Liver (tissue), 8 donors: ENCODE measurements at regions not wholly inside any gene's neighbourhood (a gene's known extent, or its start where the extent isn't known, plus 50 kb on each side); places are given as distances from the start of the nearest gene placed in this dataset.

Experiments
- DNase-seq: peaks from one replicate; pipeline ENCODE4 v3.0.0-alpha.2; 2017; ENCODE audit warnings: low spot score
- H3K27ac ChIP-seq, 2 donors: one replicate each; pipeline ENCODE4 v1.7.0; 2013; ENCODE audit warnings: inconsistent platforms in 2 of 2, low read length in 2 of 2, control low read depth in 1 of 2, low read depth in 1 of 2, mild to moderate bottlenecking in 1 of 2
- H3K27me3 ChIP-seq, 4 donors: one replicate each; pipeline versions ENCODE4 v1.6.1 to v1.7.0; 2013; ENCODE audit warnings: low read length in 3 of 4, inconsistent platforms in 1 of 4, mild to moderate bottlenecking in 1 of 4, moderate library complexity in 1 of 4; ENCODE audit not compliant: control insufficient read depth in 4 of 4, insufficient read depth in 4 of 4
- H3K36me3 ChIP-seq, 4 donors: one replicate each; pipeline versions ENCODE4 v1.6.1 to v1.7.0; 2013; ENCODE audit warnings: low read length in 3 of 4, mild to moderate bottlenecking in 3 of 4, low read depth in 1 of 4, moderate library complexity in 1 of 4; ENCODE audit not compliant: control insufficient read depth in 4 of 4, insufficient read depth in 3 of 4
- H3K4me1 ChIP-seq, 4 donors: one replicate each; pipeline versions ENCODE4 v1.6.1 to v1.7.0; 2013; ENCODE audit warnings: low read length in 3 of 4, mild to moderate bottlenecking in 3 of 4, moderate library complexity in 1 of 4; ENCODE audit not compliant: control insufficient read depth in 4 of 4, insufficient read depth in 4 of 4
- H3K4me3 ChIP-seq, 3 donors: one replicate each; pipeline versions ENCODE4 v1.6.1 to v1.7.0; 2013; ENCODE audit warnings: low read length in 3 of 3, control low read depth in 1 of 3, low read depth in 1 of 3, mild to moderate bottlenecking in 1 of 3
- H3K9ac ChIP-seq, 2 donors: one replicate each; pipeline ENCODE4 v1.7.0; 2013; ENCODE audit warnings: low read length in 2 of 2, mild to moderate bottlenecking in 2 of 2, moderate library complexity in 2 of 2, control low read depth in 1 of 2, low read depth in 1 of 2
- H3K9me3 ChIP-seq, 4 donors: one replicate each; pipeline versions ENCODE4 v1.6.1 to v1.7.0; 2013; ENCODE audit warnings: low read length in 3 of 4; ENCODE audit not compliant: control insufficient read depth in 4 of 4
- CTCF ChIP-seq: fragments of 150-350 bp; IDR thresholded peaks from 2 replicates; pipeline ENCODE4 v1.5.1; 2017; ENCODE audit warnings: improper control_type of control experiment, low read depth, low read length; ENCODE audit not compliant: missing input control
- EGR1 ChIP-seq, 2 donors: IDR thresholded peaks; 2 replicates each; pipeline ENCODE4 v1.6.1; 2016 to 2018; ENCODE audit warnings: antibody characterized with exemption in 2 of 2, low read depth in 2 of 2
- FOXA1 ChIP-seq: IDR thresholded peaks from 2 replicates; pipeline ENCODE4 v1.6.1; 2016; ENCODE audit warnings: antibody characterized with exemption
- FOXA2 ChIP-seq: IDR thresholded peaks from 2 replicates; pipeline ENCODE4 v1.6.1; 2016; ENCODE audit warnings: antibody characterized with exemption
- GABPA ChIP-seq, 2 donors: IDR thresholded peaks in 1 of 2; conservative IDR thresholded peaks in 1 of 2; 2 replicates each; pipeline ENCODE4 v1.6.1; 2016; ENCODE audit warnings: antibody characterized with exemption in 2 of 2, mild to moderate bottlenecking in 1 of 2, moderate library complexity in 1 of 2
- HNF4A ChIP-seq, 2 donors: conservative IDR thresholded peaks; 2 replicates each; pipeline ENCODE4 v1.6.1; 2016; ENCODE audit warnings: antibody characterized with exemption in 2 of 2, mild to moderate bottlenecking in 2 of 2
- HNF4G ChIP-seq: IDR thresholded peaks from 2 replicates; pipeline ENCODE4 v1.6.1; 2016; ENCODE audit warnings: antibody characterized with exemption
- JUND ChIP-seq, 2 donors: IDR thresholded peaks; 2 replicates each; pipeline ENCODE4 v1.6.1; 2016; ENCODE audit warnings: antibody characterized with exemption in 2 of 2
- RAD21 ChIP-seq, 2 donors: IDR thresholded peaks; 2 replicates each; pipeline ENCODE4 v1.6.1; 2016; ENCODE audit warnings: antibody characterized with exemption in 2 of 2, mild to moderate bottlenecking in 2 of 2
- SP1 ChIP-seq: IDR thresholded peaks from 2 replicates; pipeline ENCODE4 v1.6.1; 2018; ENCODE audit warnings: antibody characterized with exemption, mild to moderate bottlenecking
- TAF1 ChIP-seq: conservative IDR thresholded peaks from 2 replicates; pipeline ENCODE4 v1.6.1; 2016; ENCODE audit warnings: antibody characterized with exemption, mild to moderate bottlenecking
- YY1 ChIP-seq: IDR thresholded peaks from 2 replicates; pipeline ENCODE4 v1.6.1; 2016; ENCODE audit warnings: antibody characterized with exemption, mild to moderate bottlenecking
- ZBTB33 ChIP-seq: IDR thresholded peaks from 2 replicates; pipeline ENCODE4 v1.6.1; 2016; ENCODE audit warnings: antibody characterized with exemption
- WGBS: extraction: QIAGEN DNeasy Blood & Tissue Kit; methylation state at CpG from one replicate; pipeline ENCODE4 v1.1.7; 2013; 5-methylcytosine and 5-hydroxymethylcytosine counted together
- TF ChIP-seq, protein P1 (sequence below): IDR thresholded peaks from 2 replicates; pipeline ENCODE4 v1.6.1; 2016; ENCODE audit warnings: antibody characterized with exemption
- TF ChIP-seq, protein P2 (sequence below): IDR thresholded peaks from 2 replicates; pipeline ENCODE4 v1.6.1; 2016; ENCODE audit warnings: antibody characterized with exemption
- TF ChIP-seq, protein P3 (sequence below): IDR thresholded peaks from 2 replicates; pipeline ENCODE4 v1.6.1; 2016; ENCODE audit warnings: antibody characterized with exemption, mild to moderate bottlenecking
- donor health status: healthy.
- donor health status: healthy.
- donor health status: healthy.
- donor health status: healthy.
- donor health status: healthy.

DNA sequence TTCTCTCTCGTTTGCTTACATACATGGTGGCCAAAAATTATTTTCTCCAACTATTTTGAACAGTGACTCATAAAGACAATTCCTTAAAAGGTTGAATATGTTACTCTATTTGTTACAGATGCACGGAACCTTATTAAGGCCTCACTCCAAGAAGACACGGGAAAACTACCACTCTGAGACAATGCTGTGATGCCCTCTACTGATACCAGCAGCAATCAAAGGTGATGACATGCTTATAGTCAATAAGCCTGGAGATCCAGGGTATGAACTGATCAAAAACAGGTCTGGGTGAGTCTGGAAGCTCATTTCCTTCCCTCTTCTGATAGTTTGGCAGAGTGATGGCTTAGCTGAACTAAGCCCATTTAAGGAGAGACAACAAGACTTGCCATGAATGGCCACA is 563.0 kb downstream of the LRRIQ3 start:
- 58% methylated on average over 3 of the region's 3 CpGs for WGBS
- Histone ChIP-seq H3K4me3 (no peak overlapping the region), H3K4me1 (no peaks in the 10 kb centered on the region), H3K9me3 (no peaks in the 10 kb centered on the region), H3K27me3 (no peaks in the 10 kb centered on the region), H3K36me3 (no peaks in the 10 kb centered on the region), H3K9ac (no peak overlapping the region), H3K27ac (no peak overlapping the region)
- no peak for DNase-seq
- TF ChIP-seq, protein P1, sequence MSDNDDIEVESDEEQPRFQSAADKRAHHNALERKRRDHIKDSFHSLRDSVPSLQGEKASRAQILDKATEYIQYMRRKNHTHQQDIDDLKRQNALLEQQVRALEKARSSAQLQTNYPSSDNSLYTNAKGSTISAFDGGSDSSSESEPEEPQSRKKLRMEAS = no peak
- TF ChIP-seq RAD21 (IDR thresholded peaks at IDR 0.05) = no peak
- TF ChIP-seq CTCF = no peak
- TF ChIP-seq FOXA1 = no peak
- no peak for TF ChIP-seq YY1
- no peak for TF ChIP-seq FOXA2
- TF ChIP-seq JUND (IDR thresholded peaks at IDR 0.05) = no peak
- no peak for TF ChIP-seq EGR1 (IDR thresholded peaks at IDR 0.05; ENCODE audit: low read depth in 2 of 2)
- no peak for TF ChIP-seq HNF4G
- no peak for TF ChIP-seq GABPA (IDR thresholded peaks at IDR 0.05 in 1 of 2, conservative IDR thresholded peaks at IDR 0.05 in 1 of 2)
- TF ChIP-seq, protein P2, sequence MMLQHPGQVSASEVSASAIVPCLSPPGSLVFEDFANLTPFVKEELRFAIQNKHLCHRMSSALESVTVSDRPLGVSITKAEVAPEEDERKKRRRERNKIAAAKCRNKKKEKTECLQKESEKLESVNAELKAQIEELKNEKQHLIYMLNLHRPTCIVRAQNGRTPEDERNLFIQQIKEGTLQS = no peak
- no peak for TF ChIP-seq TAF1
- TF ChIP-seq, protein P3, sequence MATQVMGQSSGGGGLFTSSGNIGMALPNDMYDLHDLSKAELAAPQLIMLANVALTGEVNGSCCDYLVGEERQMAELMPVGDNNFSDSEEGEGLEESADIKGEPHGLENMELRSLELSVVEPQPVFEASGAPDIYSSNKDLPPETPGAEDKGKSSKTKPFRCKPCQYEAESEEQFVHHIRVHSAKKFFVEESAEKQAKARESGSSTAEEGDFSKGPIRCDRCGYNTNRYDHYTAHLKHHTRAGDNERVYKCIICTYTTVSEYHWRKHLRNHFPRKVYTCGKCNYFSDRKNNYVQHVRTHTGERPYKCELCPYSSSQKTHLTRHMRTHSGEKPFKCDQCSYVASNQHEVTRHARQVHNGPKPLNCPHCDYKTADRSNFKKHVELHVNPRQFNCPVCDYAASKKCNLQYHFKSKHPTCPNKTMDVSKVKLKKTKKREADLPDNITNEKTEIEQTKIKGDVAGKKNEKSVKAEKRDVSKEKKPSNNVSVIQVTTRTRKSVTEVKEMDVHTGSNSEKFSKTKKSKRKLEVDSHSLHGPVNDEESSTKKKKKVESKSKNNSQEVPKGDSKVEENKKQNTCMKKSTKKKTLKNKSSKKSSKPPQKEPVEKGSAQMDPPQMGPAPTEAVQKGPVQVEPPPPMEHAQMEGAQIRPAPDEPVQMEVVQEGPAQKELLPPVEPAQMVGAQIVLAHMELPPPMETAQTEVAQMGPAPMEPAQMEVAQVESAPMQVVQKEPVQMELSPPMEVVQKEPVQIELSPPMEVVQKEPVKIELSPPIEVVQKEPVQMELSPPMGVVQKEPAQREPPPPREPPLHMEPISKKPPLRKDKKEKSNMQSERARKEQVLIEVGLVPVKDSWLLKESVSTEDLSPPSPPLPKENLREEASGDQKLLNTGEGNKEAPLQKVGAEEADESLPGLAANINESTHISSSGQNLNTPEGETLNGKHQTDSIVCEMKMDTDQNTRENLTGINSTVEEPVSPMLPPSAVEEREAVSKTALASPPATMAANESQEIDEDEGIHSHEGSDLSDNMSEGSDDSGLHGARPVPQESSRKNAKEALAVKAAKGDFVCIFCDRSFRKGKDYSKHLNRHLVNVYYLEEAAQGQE = no peak
- no peak for TF ChIP-seq HNF4A (conservative IDR thresholded peaks at IDR 0.05)
- no peak for TF ChIP-seq ZBTB33

- no peaks in the 10 kb centered on the region for H3K4me1 ChIP-seq
- no peaks in the 10 kb centered on the region for H3K9me3 ChIP-seq
- no peaks in the 10 kb centered on the region for H3K36me3 ChIP-seq
- no peak overlapping the region for H3K27ac ChIP-seq
- no peak overlapping the region for H3K4me3 ChIP-seq
- DNase-seq = no peak
- no peak overlapping the region for H3K9ac ChIP-seq
- TF ChIP-seq HNF4A (conservative IDR thresholded peaks at IDR 0.05) (no peak), FOXA1 (no peak), SP1 (no peak), HNF4G (no peak), RAD21 (IDR thresholded peaks at IDR 0.05) (no peak), GABPA (IDR thresholded peaks at IDR 0.05 in 1 of 2, conservative IDR thresholded peaks at IDR 0.05 in 1 of 2) (no peak)
- no peaks in the 10 kb centered on the region for H3K27me3 ChIP-seq
Observed at GRCh38 chr1:73627723-73628122, 570.3 kb downstream of the LRRIQ3 start.
